ENCODE measurements at regions not wholly inside any gene's neighbourhood (a gene's known extent, or its start where the extent isn't known, plus 50 kb on each side); places are given as distances from the start of the nearest gene placed in this dataset.

GRCh38 chr11:122345586-122345985, 229.6 kb upstream of the BLID start:
- no peaks in the 10 kb centered on the region for H3K9me3 ChIP-seq (ENCODE audit: severe bottlenecking)
- TF ChIP-seq CTCF (IDR thresholded peaks at IDR 0.05; ENCODE audit: low read depth, low read length), result no peak
- H3K4me3 ChIP-seq (ENCODE audit: low read depth, low read length), result no peak overlapping the region
- H3K27me3 ChIP-seq (ENCODE audit: insufficient read depth, low read depth, severe bottlenecking), result no peaks in the 10 kb centered on the region
- no peak for DNase-seq
- no peaks in the 10 kb centered on the region for H3K36me3 ChIP-seq
- no peak overlapping the region for H3K27ac ChIP-seq

- no peaks in the 10 kb centered on the region for H3K9me3 ChIP-seq (ENCODE audit: severe bottlenecking)
- DNase-seq, result no peak
- H3K27me3 ChIP-seq (ENCODE audit: insufficient read depth, low read depth, severe bottlenecking), result no peaks in the 10 kb centered on the region
These were observed 228.2 kb upstream of the BLID start for GRCh38 chr11:122344215-122344614.

GRCh38 chr11:122343210-122343609, 227.2 kb upstream of the BLID start:
- H3K27ac ChIP-seq, result no peak overlapping the region
- no peaks in the 10 kb centered on the region for H3K36me3 ChIP-seq
- no peak for TF ChIP-seq CTCF (IDR thresholded peaks at IDR 0.05; ENCODE audit: low read depth, low read length)
- no peaks in the 10 kb centered on the region for H3K27me3 ChIP-seq (ENCODE audit: insufficient read depth, low read depth, severe bottlenecking)
- no peak for DNase-seq
- H3K4me3 ChIP-seq (ENCODE audit: low read depth, low read length), result no peak overlapping the region
- no peaks in the 10 kb centered on the region for H3K9me3 ChIP-seq (ENCODE audit: severe bottlenecking)

More at GRCh38 chr11:122344215-122344614, 228.2 kb upstream of the BLID start:
- no peak overlapping the region for H3K27ac ChIP-seq
- H3K4me3 ChIP-seq (ENCODE audit: low read depth, low read length), result no peak overlapping the region
- no peak for TF ChIP-seq CTCF (IDR thresholded peaks at IDR 0.05; ENCODE audit: low read depth, low read length)
- H3K36me3 ChIP-seq, result no peaks in the 10 kb centered on the region

GRCh38 chr11:122342089-122342744, 226.2 kb upstream of the BLID start:
- no peaks in the 10 kb centered on the region for H3K9me3 ChIP-seq (ENCODE audit: severe bottlenecking)
- H3K27me3 ChIP-seq (ENCODE audit: insufficient read depth, low read depth, severe bottlenecking), result no peaks in the 10 kb centered on the region
- H3K27ac ChIP-seq, result no peak overlapping the region
- no peak for DNase-seq
- H3K4me3 ChIP-seq (ENCODE audit: low read depth, low read length), result no peak overlapping the region
- TF ChIP-seq CTCF (IDR thresholded peaks at IDR 0.05; ENCODE audit: low read depth, low read length), result no peak
- H3K36me3 ChIP-seq, result no peaks in the 10 kb centered on the region

GRCh38 chr11:122341477-122341876, 225.5 kb upstream of the BLID start:
- TF ChIP-seq CTCF (IDR thresholded peaks at IDR 0.05; ENCODE audit: low read depth, low read length), result no peak
- Histone ChIP-seq H3K9me3 (ENCODE audit: severe bottlenecking) (no peaks in the 10 kb centered on the region), H3K27ac (no peak overlapping the region), H3K27me3 (ENCODE audit: insufficient read depth, low read depth, severe bottlenecking) (no peaks in the 10 kb centered on the region), H3K36me3 (no peaks in the 10 kb centered on the region), H3K4me3 (ENCODE audit: low read depth, low read length) (no peak overlapping the region)
- DNase-seq, result no peak
